Spleen (tissue), 11 donors: ENCODE measurements at regions not wholly inside any gene's neighbourhood (a gene's known extent, or its start where the extent isn't known, plus 50 kb on each side); places are given as distances from the start of the nearest gene placed in this dataset.

Source experiments
- DNase-seq: peaks from one replicate; pipeline ENCODE4 v3.0.0-alpha.2; 2020
- H3K27ac ChIP-seq, 8 donors: fragments of 200-600 bp; sonication (generic) in 7 of 8; 1 replicate in 4 of 8; 2 replicates in 4 of 8; pipeline versions ENCODE4 v1.5.0 to v1.8.0; 2016 to 2021; ENCODE audit warnings: inconsistent platforms in 4 of 8, mild to moderate bottlenecking in 4 of 8, moderate library complexity in 1 of 8
- H3K27me3 ChIP-seq, 7 donors: fragments of 200-600 bp; sonication (generic) in 6 of 7; replicated peaks in 1 of 7; 1 replicate in 4 of 7; 2 replicates in 3 of 7; pipeline versions ENCODE4 v1.5.0 to v1.8.0; 2016 to 2021; ENCODE audit warnings: inconsistent platforms in 3 of 7, mild to moderate bottlenecking in 1 of 7
- H3K36me3 ChIP-seq, 6 donors: fragments of 200-600 bp; sonication (generic) in 5 of 6; 1 replicate in 4 of 6; 2 replicates in 2 of 6; pipeline versions ENCODE4 v1.5.0 to v1.8.0; 2016 to 2021; ENCODE audit warnings: inconsistent platforms in 2 of 6
- H3K4me1 ChIP-seq, 6 donors: fragments of 200-600 bp; sonication (generic) in 5 of 6; 1 replicate in 3 of 6; 2 replicates in 3 of 6; pipeline versions ENCODE4 v1.5.0 to v1.8.0; 2016 to 2021; ENCODE audit warnings: inconsistent platforms in 3 of 6
- H3K4me3 ChIP-seq, 8 donors: fragments of 200-600 bp; sonication (generic) in 7 of 8; 1 replicate in 4 of 8; 2 replicates in 4 of 8; pipeline versions ENCODE4 v1.5.0 to v1.8.0; 2016 to 2021; ENCODE audit warnings: inconsistent platforms in 4 of 8, mild to moderate bottlenecking in 4 of 8, moderate library complexity in 2 of 8
- H3K9me3 ChIP-seq, 8 donors: fragments of 200-600 bp; sonication (generic) in 7 of 8; 1 replicate in 4 of 8; 2 replicates in 4 of 8; pipeline versions ENCODE4 v1.5.0 to v1.8.0; 2016 to 2021; ENCODE audit warnings: inconsistent platforms in 4 of 8
- CTCF ChIP-seq, 11 experiments: fragments of 200-600 bp in 7 of 11; fragments of 450-650 bp in 4 of 11; sonication (generic) in 4 of 11; IDR thresholded peaks in 8 of 11; conservative IDR thresholded peaks in 3 of 11; 1 replicate in 7 of 11; 2 replicates in 4 of 11; pipeline versions ENCODE4 v1.4.0 to v1.8.0; 2016 to 2021; ENCODE audit warnings: antibody characterized with exemption in 11 of 11, inconsistent platforms in 4 of 11, mild to moderate bottlenecking in 1 of 11
- POLR2A ChIP-seq, 3 donors: fragments of 450-650 bp; IDR thresholded peaks; one replicate each; pipeline ENCODE4 v1.5.1; 2017; ENCODE audit warnings: antibody characterized with exemption in 3 of 3, mild to moderate bottlenecking in 1 of 3
- POLR2AphosphoS5 ChIP-seq, 3 donors: sonication (generic); formaldehyde crosslinking; IDR thresholded peaks; one replicate each; pipeline ENCODE4 v1.5.1; 2017; ENCODE audit warnings: antibody characterized with exemption in 3 of 3
- WGBS, 5 donors: extraction: QIAGEN DNeasy Blood & Tissue Kit in 3 of 5; methylation state at CpG; one replicate each; pipeline versions ENCODE4 v1.1.5 to v1.1.7; 2013 to 2018; 5-methylcytosine and 5-hydroxymethylcytosine counted together
- intact Hi-C: fragments of 100-400 bp; cut with DNase I; formaldehyde crosslinking; loops from one replicate; pipeline ENCODE4 v1.15.0; 2023; ENCODE audit warnings: low total_unique reads
- donor health status: healthy with polysubstance abuse.
- donor health status: DM: no; HTN: no; CAD: no; lungs with moderate emphysema.
- donor health status: DM: no; HTN: no; CAD: no.
- donor health status: Bipolar disorder and iron deficiency.
- donor health status: healthy.
- donor health status: DM: no; HTN: no; CAD: no.
- donor health status: DM: yes; HTN: yes; CAD: no.

DNA sequence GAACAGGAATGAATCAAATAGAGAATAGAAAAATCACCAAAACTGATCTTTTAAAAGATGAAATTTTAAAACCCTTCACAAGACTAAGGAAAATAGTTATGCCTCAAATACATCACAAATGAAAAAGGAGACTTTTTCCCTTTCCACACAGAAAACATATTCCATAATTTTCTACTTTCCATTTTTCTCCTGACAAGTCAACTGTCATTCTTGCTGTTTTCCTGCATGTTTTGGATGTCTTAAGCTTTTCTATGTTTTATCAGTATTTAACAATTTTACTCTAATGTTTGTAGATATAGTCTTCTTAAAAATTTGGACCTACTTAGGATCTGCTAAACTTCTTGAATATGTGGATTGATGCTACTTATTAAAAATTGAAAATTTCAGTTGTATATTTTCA lies 810.8 kb downstream of the OLFM4 start:
- Histone ChIP-seq H3K4me3 (no peak overlapping the region), H3K27me3 (no peaks in the 10 kb centered on the region), H3K9me3 (peaks cover 0 to 28% (median 16%) of the 10 kb centered on the region in 8 donors), H3K27ac (no peak overlapping the region), H3K36me3 (no peaks in the 10 kb centered on the region), H3K4me1 (no peaks in the 10 kb centered on the region)
- TF ChIP-seq POLR2AphosphoS5 (IDR thresholded peaks at IDR 0.05) = no peak
- TF ChIP-seq CTCF (IDR thresholded peaks at IDR 0.05 in 8 of 11, conservative IDR thresholded peaks at IDR 0.05 in 3 of 11) = no peak
- TF ChIP-seq POLR2A (IDR thresholded peaks at IDR 0.05) = no peak
- no peak for DNase-seq
- intact Hi-C loops = no loop called here

DNA sequence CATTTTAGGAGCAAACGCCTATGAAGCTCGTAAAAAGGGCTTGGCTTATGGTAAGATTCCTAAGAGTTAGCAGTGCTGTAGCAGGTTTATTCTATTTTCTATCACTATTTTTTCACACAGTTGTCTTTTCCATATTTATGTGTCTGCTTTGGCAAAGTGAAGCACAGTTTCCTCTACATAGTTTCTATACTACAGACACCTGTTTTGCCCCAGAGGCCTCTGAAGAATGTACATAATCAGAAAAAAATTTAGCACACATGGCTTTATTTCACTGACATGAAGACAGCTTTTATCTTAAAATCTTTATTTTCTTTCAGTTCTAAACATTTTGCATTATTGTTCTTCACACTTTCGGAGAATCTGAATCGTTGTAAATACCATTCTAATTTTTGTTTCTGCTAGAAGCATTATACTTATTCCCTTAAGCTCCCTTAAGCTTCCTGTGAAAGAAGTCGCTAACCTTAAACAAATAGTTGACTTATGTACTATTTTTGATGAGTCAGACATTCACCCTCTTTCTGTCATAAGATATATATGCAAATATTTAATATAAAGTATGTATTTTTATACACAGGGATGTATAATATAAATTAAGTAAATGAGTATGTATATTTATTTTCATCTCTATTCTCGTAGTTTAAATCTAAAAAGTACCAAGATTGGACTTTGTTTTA lies 816.0 kb downstream of the OLFM4 start:
- no peaks in the 10 kb centered on the region for H3K27me3 ChIP-seq
- WGBS, 5 donors = 60 to 80% (median 63%) methylated on average over 6 of the region's 6 CpGs
- H3K27ac ChIP-seq = no peak overlapping the region
- H3K4me3 ChIP-seq = no peak overlapping the region
- TF ChIP-seq POLR2A (IDR thresholded peaks at IDR 0.05) (no peak), CTCF (IDR thresholded peaks at IDR 0.05 in 8 of 11, conservative IDR thresholded peaks at IDR 0.05 in 3 of 11) (no peak), POLR2AphosphoS5 (IDR thresholded peaks at IDR 0.05) (no peak)
- intact Hi-C loops = no loop called here
- no peak for DNase-seq
- H3K9me3 ChIP-seq = peaks cover 0 to 24% (median 15%) of the 10 kb centered on the region in 8 donors
- H3K4me1 ChIP-seq = no peaks in the 10 kb centered on the region
- no peaks in the 10 kb centered on the region for H3K36me3 ChIP-seq

- intact Hi-C loops = no loop called here
- H3K9me3 ChIP-seq = peaks cover 0 to 10% (median 1%) of the 10 kb centered on the region in 8 donors
- no peaks in the 10 kb centered on the region for H3K4me1 ChIP-seq
- 81 to 91% (median 87%) methylated on average over 2 of the region's 2 CpGs for WGBS, 5 donors
- H3K36me3 ChIP-seq = no peaks in the 10 kb centered on the region
- no peak overlapping the region for H3K4me3 ChIP-seq
- TF ChIP-seq POLR2AphosphoS5 (IDR thresholded peaks at IDR 0.05) = no peak
- no peak for TF ChIP-seq CTCF (IDR thresholded peaks at IDR 0.05 in 8 of 11, conservative IDR thresholded peaks at IDR 0.05 in 3 of 11)
- TF ChIP-seq POLR2A (IDR thresholded peaks at IDR 0.05) = no peak
- no peak for DNase-seq
- H3K27ac ChIP-seq = no peak overlapping the region
- H3K27me3 ChIP-seq = no peaks in the 10 kb centered on the region
These were observed 818.9 kb downstream of the OLFM4 start for GRCh38 chr13:53847502-53847901.

DNA sequence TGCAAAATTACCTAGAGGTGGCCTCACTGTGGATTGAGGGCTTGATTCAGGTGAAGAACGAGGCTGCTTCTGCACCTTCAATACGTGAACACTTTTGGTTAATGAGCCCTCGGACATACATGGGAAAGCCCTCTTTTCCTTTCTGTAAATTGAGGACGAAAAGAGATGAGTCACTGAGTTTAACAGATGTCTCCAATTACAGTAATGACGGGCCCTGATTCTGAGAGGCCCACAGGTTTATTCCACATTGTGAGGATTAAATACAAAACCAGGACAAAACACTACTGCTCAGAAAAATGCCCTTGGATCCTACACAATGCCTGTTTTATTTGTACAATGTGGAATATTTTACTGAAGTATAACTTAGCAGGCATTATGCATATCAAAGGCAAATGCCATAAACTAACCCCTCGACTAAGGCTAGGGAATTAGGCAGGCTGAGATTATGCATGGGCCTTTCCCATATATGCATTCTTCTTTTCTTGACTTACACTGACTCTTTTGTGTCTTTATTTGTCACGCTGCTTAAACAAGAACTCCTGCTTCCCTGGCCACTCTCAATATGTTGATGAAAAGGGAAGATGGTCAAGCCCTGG lies 819.9 kb downstream of the OLFM4 start:
- H3K9me3 ChIP-seq = peaks cover 0 to 9% (median 0%) of the 10 kb centered on the region in 8 donors
- intact Hi-C loops = no loop called here

More for the DNA sequence above, 819.9 kb downstream of the OLFM4 start:
- H3K27ac ChIP-seq = no peak overlapping the region
- TF ChIP-seq CTCF (IDR thresholded peaks at IDR 0.05 in 8 of 11, conservative IDR thresholded peaks at IDR 0.05 in 3 of 11) = no peak
- no peak for TF ChIP-seq POLR2A (IDR thresholded peaks at IDR 0.05)
- TF ChIP-seq POLR2AphosphoS5 (IDR thresholded peaks at IDR 0.05) = no peak
- no peak for DNase-seq
- H3K4me3 ChIP-seq = no peak overlapping the region
- no peaks in the 10 kb centered on the region for H3K36me3 ChIP-seq
- 58 to 78% (median 75%) methylated on average over 7 of the region's 7 CpGs for WGBS, 5 donors
- no peaks in the 10 kb centered on the region for H3K27me3 ChIP-seq
- H3K4me1 ChIP-seq = no peaks in the 10 kb centered on the region
